HCEC 1CT (cell line): ENCODE measurements at regions not wholly inside any gene's neighbourhood (a gene's known extent, or its start where the extent isn't known, plus 50 kb on each side); places are given as distances from the start of the nearest gene placed in this dataset.
"Not testable (repeated sequence)": the region's sequence is repeated elsewhere in the genome, so short reads cannot be mapped to it uniquely, and the experiment has no call there.

Experiments used
- DNase-seq: peaks from one replicate; pipeline ENCODE4 v3.0.0-alpha.2; 2017

GRCh38 chr10:44749151-44749550, 162.0 kb upstream of the TMEM72 start:
- no peak for DNase-seq

- peak; percentile 90 for DNase-seq
Observed at GRCh38 chr10:44752451-44753441, 158.4 kb upstream of the TMEM72 start.

GRCh38 chr10:44754355-44754754, 156.8 kb upstream of the TMEM72 start:
- not testable (repeated sequence) for DNase-seq

- DNase-seq, result no peak
Observed at GRCh38 chr10:44755481-44755880, 155.7 kb upstream of the TMEM72 start.

GRCh38 chr10:44756216-44756615, 154.9 kb upstream of the TMEM72 start:
- peak; percentile 75 for DNase-seq

GRCh38 chr10:44757551-44758205, 153.5 kb upstream of the TMEM72 start:
- no peak for DNase-seq

- no peak for DNase-seq
Observed at GRCh38 chr10:44759122-44759521, 152.0 kb upstream of the TMEM72 start.

GRCh38 chr10:44760513-44760912, 150.6 kb upstream of the TMEM72 start:
- no peak for DNase-seq

- no peak for DNase-seq
Observed at GRCh38 chr10:44761076-44761475, 150.1 kb upstream of the TMEM72 start.

- no peak for DNase-seq
Observed at GRCh38 chr10:44763331-44763730, 147.8 kb upstream of the TMEM72 start.

GRCh38 chr10:44765299-44765698, 145.8 kb upstream of the TMEM72 start:
- DNase-seq, result no peak

GRCh38 chr10:44766631-44767030, 144.5 kb upstream of the TMEM72 start:
- DNase-seq, result no peak

- no peak for DNase-seq
Observed at GRCh38 chr10:44769450-44769849, 141.7 kb upstream of the TMEM72 start.

GRCh38 chr10:44771233-44771995, 139.7 kb upstream of the TMEM72 start:
- no peak for DNase-seq

GRCh38 chr10:44773565-44773964, 137.6 kb upstream of the TMEM72 start:
- no peak for DNase-seq

GRCh38 chr10:44774676-44775401, 136.3 kb upstream of the TMEM72 start:
- DNase-seq, result peak; percentile 6

- DNase-seq, result no peak
Observed at GRCh38 chr10:44775402-44775741, 135.8 kb upstream of the TMEM72 start.

- no peak for DNase-seq
Observed at GRCh38 chr10:44776181-44776580, 135.0 kb upstream of the TMEM72 start.

GRCh38 chr10:44779511-44779910, 131.6 kb upstream of the TMEM72 start:
- DNase-seq, result no peak

- DNase-seq, result no peak
Observed at GRCh38 chr10:44780426-44780825, 130.7 kb upstream of the TMEM72 start.

- no peak for DNase-seq
Observed at GRCh38 chr10:44781131-44781530, 130.0 kb upstream of the TMEM72 start.

- no peak for DNase-seq
Observed at GRCh38 chr10:44786286-44786850, 124.8 kb upstream of the TMEM72 start.
